IPS DF 19.7 (cell line): ENCODE measurements at regions not wholly inside any gene's neighbourhood (a gene's known extent, or its start where the extent isn't known, plus 50 kb on each side); places are given as distances from the start of the nearest gene placed in this dataset.
"Not testable (repeated sequence)": the region's sequence is repeated elsewhere in the genome, so short reads cannot be mapped to it uniquely, and the experiment has no call there.

Experiments
- DNase-seq: peaks from one replicate; pipeline ENCODE4 v3.0.0-alpha.2; 2013; ENCODE audit warnings: low read depth, low spot score

DNA sequence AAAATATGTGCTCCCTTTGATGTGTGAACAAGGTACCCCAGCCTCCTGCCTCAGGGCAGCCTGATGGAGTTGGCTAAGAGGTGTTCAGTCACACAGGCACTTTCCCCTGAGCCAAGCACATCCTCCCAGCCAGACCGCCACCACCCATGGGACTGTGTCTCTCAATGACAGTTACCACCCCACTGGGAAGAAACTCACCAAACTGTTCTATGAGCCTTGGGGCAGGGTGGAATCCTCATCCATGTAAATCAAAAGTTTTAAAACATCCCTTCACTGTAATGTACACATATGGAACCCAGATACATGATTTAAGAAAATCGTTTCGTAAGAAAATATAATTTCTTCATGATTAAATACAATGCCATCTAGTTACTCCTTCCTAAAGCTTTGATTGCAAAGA, 138.4 kb upstream of the LSM14A start:
- DNase-seq = no peak

DNA sequence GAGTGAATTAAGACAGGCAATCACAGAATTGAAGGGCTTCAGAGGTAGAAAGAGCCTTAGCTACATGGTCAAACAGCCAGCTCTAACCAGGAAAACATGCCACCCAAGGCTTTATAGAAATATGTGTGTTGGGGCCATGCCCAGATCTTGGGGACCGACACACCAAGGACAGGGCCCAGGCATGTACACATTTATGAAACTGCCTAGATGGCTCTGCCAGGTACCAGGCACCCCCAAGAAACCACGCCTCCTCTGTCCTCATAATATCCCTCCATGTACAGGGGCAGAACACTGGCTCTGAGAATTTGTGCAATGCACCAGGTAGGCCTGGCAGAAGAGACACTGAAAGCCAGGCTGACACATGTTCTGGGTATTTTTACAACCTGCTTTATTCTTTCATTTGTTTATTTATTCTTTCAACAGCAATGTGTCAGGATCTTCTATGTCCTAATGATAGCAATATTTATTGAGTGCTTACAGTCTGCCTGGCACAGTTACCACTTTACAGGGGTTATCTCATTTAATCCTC, 137.9 kb upstream of the LSM14A start:
- no peak for DNase-seq

- DNase-seq = no peak
Observed at GRCh38 chr19:34041925-34042521, 130.3 kb upstream of the LSM14A start.

DNA sequence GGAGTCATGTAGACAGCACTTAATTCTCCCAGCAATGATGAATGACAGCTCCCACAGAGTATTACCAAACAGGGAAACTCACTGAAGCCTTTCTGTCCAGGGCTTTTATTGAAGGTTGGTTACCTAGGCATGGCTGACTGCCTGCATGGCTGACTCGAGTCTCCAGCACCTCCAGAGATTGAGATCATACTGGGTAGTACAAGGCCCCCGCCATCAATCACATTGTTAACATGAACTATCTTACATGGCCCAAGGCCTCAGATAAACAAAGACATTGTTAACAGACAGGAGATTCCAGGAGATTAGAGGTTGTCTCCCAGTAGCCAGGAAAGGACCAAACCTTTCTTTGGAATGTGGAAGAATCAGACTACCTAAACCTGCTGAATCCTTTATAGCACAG, 128.3 kb upstream of the LSM14A start:
- DNase-seq = no peak

DNA sequence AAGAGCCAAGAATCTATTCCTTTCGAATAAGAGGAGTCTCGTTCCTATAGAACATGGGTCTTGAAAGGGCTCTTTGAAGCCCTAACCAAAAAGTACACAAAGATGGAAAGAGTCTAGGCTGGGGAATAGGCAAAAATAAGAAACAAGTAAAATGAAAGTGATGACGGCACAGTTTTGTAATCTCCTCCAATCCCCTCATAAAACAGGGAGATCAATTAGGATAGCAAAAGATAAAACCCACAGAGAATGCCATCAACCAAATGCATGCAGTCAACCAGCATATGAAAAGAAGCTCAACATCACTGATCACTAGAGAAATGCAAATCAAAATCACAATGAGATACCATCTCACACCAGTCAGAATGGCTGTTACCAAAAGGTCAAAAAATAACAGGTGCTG, 122.4 kb upstream of the LSM14A start:
- no peak for DNase-seq

- not testable (repeated sequence) for DNase-seq
Observed at GRCh38 chr19:34050430-34050829, 121.9 kb upstream of the LSM14A start.

DNA sequence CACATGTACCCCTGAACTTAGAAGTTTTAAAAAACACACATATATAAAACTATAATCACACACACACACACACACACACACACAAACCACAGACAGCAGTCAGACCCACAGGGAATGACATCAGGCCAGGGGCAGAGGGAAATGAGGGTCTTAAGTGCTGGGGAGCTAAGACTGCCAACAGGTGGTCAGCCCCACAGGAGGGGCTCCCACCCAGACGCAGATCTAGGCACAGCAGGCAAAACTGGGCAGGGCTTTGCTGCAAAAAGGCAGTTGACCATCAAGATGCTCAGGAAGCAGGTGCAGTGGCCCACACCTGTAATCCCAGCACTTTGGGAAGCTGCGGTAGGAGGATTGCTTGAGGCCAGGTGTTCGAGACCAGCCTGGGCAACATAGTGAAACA, 121.0 kb upstream of the LSM14A start:
- no peak for DNase-seq

DNA sequence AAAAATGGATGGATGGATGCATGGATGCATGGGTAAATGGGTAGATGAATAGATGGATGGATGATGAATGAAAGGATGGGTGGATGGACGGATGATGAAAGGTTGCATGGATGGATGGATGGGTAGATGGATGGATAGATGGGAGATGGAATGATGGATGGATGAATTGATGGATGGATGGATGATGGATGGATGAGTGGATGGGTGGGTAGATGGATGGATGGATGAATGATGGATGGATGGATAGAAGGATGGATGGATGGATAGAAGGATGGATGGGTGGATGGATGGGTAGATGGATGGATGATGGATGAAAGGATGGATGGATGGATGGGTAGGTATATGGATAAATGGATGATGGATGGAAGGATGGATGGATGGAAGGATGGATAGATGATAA, 115.1 kb upstream of the LSM14A start:
- no peak for DNase-seq

DNA sequence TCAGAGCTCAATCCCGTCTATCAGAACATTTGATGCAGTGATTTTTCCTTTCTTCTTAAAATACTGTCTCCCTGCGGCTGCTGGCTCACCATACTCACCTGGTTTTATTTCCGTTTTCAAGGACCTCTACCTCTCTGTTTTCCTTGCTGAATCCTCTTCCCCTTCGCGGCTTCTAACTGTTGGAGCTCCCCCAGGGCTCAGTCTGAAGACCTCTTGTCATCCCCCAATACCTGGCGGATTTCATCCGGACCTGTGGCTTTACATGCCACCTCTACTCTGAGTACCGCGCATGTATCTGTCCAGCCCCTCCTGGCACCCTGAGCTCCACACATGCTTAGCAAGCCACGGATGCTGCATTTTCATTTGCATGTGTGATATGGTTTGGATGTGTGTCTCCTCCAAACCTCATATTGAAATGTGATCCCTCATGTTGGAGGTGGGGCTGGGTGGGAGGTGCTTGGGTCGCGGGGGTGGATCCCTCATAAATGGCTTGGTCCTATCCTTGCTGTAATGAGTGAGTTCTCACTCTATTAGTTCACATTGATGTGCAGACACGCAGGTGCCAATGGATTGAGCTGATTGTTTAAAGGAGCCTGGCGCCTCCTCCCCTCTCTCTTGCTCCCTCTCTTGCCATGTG, 106.2 kb upstream of the LSM14A start:
- no peak for DNase-seq

DNA sequence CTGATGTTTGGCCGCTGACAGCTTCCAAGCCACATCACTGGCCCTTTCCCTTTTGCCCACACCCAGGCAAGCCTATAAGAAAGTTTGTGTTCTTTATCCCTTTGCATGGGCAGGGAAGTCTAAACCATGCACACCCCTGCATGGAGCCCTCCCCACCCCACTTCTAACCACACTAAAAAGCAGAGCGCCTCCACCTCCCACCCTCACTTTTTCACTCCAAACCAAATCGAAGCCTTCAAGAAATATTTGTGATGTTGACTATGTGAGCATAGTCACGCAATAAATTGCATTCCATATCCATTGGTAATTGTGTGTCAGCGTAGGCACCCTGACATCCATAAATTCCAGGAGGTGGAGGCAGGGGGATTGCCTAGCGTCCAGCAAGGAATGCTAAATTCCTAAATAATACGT, 104.4 kb upstream of the LSM14A start:
- no peak for DNase-seq

GRCh38 chr19:34075661-34076091, 96.6 kb upstream of the LSM14A start:
- DNase-seq = no peak

GRCh38 chr19:34082289-34083077, 89.8 kb upstream of the LSM14A start:
- no peak for DNase-seq

DNA sequence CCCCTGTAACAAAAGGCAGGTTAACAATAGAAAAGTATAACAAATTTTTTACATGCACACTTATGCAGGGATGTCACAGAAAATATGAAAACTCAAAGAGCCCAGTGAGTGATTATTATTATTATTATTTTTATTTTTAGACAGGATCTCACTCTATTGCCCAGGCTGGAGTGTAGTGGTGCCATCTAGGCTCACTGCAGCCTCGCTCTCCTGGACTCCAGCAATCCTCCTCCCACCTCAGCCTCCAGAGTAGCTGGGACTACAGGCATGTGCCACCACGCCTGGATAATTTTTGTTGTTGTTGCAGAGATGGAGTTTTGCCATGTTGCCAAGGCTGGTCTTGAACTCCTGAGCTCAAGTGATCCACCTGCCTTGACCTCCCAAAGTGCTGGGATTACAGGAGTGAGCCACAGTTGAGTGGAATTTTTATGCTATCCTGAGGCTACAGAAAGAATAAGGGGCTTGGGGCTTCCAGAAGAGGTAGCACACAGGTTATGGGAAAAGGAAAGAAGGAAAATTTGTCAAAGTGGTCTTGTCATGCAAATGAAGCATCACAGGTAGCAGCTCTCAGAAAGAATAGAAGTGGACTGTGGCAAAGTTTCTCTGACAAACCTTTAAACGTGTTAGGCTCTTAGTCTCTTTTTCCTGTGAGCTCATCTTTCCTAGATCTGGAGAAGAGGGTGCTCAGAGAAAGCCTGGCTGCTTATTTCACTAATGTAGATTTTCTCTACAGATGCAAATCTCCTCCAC, 87.7 kb upstream of the LSM14A start:
- DNase-seq = no peak

DNA sequence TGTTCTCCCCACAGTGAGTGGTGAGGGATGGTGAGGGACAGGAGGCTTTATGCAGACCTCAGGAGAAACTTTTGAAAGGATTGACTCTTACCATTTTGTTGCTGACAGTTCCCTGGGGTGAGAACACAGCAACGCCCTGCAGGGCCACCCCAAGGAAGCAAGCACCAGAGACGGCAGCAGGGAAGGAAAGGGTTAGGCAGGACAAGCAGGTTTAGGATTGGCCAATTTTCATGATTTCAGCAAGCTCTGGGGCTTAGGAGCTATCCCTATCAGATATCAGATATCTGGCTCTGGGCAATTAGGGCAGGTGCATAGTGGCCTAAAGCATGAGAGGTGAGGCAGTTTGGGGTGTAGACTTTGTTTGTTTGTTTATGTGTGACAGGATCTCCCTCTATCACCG, 87.0 kb upstream of the LSM14A start:
- DNase-seq = no peak

DNA sequence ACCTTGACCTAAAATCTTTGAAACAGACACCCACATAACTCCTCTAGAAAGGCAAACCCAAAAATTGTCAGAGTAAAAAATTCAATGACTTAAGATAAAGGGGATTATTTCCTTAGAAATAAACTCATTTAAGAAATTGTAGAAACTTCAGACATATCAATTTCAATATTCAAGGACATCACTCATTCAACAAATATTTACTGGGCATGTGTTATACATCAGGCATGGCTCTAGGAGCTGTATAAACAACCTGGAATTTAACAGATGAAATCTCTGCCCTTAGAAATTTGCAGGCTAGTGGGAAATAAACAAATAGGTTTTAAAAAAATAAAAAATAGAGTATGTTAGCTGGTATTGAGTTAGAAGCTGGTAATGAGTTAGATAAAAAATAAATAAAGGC, 84.0 kb upstream of the LSM14A start:
- DNase-seq = no peak

DNA sequence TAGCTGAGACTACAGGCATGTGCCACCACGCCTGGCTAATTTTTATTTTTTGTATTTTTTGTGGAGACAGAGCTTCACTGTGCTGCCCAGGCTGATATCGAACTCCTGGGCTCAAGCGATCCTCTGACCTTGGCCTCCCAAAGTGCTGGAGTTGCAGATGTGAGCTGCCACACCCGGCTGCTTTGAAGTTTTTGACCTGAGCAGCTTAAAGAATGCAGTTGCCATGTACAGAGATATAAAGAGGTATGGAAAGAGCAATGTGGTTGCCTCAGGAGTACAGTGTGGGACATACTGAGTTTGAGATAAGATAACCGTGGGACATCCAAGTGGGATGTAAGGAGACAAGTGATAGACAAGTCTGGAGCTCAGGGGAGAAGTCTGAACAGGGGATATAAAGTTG, 82.7 kb upstream of the LSM14A start:
- DNase-seq = no peak

- no peak for DNase-seq
Observed at GRCh38 chr19:34094960-34095359, 77.3 kb upstream of the LSM14A start.

- DNase-seq = not testable (repeated sequence)
Observed at GRCh38 chr19:34095411-34095810, 76.9 kb upstream of the LSM14A start.

DNA sequence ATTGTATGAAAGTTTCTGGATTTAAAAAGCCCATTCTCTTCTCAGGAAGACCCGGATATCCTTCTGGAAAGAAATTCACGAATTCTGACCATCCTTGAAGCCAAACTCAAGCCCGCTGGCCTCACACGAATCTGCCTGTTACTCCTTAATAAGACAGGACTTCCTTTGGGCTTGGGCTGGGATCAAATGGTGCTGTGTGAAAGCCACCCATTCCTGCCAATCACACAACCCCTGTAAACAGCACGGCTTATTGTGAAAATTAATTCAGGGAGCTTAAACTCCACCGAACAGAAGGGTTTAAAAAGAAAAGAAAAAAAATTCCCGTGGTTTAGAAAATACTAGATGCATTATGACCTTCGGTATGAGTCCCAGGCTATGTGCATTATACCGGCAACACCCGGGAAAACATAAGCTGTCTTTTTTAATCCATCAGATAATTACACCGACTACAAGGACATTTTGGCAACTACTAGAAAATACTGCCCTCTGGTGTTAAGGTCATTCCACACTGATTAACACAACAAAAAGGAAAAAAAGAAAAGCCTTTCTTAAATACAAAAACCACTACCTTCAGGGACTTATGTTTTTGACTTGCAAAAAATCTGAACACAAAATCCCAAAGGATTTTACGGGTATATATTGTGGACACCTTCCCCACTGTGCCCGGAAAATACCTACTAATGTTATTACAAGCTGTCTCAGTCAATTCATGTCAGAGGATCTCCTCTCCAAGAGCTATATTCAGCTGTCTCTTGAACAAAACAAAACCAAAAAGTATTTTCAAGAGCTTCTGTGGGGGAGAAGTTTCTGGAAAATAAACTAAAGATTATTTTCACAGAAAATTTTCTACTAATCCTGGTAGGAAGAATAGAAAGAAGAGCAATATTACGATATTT, 76.0 kb upstream of the LSM14A start:
- DNase-seq = no peak

GRCh38 chr19:34104096-34104495, 68.2 kb upstream of the LSM14A start:
- DNase-seq = no peak

DNA sequence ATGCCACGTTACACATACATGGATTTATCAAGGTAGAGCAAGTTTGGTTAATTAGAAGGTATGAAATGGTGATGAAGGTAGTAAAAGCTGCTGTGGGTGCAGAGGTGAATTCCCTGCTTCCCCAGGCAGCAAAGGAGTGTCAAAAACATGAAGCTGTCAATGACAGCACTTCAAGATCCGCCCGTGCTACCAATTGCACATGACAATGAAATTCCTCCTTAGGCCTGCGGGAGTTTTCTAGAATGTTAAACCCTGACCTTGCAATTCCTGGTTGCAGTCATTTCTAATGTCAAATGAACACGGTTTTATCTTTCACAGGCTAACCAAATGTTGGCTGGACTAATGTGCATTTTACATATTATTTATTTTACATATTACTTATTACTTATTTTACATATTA, 67.7 kb upstream of the LSM14A start:
- DNase-seq = no peak
